ENCODE measurements at regions not wholly inside any gene's neighbourhood (a gene's known extent, or its start where the extent isn't known, plus 50 kb on each side); places are given as distances from the start of the nearest gene placed in this dataset.

- no peak for DNase-seq
These were observed 344.3 kb downstream of the CYP26B1 start for GRCh38 chr2:71803398-71803797.

DNA sequence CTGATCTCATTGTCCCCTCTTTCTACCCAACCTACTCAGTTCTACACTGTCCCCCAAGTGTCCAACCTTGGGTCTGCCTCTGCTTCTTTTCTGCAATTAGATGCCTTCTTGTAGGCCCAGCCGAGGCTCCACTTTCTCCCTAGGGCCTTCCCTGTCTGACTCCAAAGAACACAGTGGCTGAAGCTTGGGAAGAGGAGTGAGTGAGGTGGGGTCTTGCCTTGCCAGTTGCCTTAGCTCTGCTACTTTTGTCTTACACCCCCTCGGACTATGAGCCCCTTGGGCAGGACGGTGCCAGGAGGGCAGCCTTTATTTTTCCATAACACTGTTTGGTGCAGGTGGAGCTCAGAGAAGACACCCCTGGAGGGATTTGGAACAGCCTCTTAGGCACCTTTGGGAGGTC, 345.1 kb downstream of the CYP26B1 start:
- no peak for DNase-seq

GRCh38 chr2:71801969-71802368, 345.7 kb downstream of the CYP26B1 start:
- DNase-seq = peak in 2 of 3 donors; percentile 4 to 25

GRCh38 chr2:71801556-71801955, 346.1 kb downstream of the CYP26B1 start:
- no peak for DNase-seq

- DNase-seq = no peak
These were observed 346.8 kb downstream of the CYP26B1 start for GRCh38 chr2:71800851-71801250.

- DNase-seq = no peak
These were observed 346.9 kb downstream of the DYSF start for GRCh38 chr2:71800106-71800809.

DNA sequence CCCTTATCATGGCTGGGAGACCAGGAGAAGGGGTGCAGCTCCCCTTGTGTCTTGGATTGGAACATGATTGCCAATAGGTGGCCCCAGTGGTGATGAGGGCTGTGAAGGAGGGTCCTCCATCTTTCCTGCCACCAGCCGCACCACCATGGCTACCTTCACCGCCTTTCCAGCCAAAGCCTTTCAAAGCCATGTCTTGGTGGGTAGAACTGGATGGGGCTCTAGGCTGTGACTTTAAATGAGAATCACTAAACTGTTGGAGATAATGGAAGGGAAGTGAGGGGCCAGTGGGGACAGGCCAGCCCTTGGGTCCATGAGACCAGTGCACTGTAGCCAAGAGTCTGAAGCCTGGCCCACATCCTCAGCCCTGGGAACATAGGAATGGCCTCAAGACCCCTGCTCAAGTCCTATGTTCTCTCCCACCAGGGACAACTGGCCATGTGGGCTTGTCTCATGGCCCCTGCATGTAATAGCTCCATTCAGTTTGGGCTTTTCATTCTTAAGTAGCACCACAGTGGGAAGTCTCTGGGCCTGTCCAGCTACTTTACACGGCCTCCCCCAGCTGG, 345.7 kb downstream of the DYSF start:
- DNase-seq = no peak

DNA sequence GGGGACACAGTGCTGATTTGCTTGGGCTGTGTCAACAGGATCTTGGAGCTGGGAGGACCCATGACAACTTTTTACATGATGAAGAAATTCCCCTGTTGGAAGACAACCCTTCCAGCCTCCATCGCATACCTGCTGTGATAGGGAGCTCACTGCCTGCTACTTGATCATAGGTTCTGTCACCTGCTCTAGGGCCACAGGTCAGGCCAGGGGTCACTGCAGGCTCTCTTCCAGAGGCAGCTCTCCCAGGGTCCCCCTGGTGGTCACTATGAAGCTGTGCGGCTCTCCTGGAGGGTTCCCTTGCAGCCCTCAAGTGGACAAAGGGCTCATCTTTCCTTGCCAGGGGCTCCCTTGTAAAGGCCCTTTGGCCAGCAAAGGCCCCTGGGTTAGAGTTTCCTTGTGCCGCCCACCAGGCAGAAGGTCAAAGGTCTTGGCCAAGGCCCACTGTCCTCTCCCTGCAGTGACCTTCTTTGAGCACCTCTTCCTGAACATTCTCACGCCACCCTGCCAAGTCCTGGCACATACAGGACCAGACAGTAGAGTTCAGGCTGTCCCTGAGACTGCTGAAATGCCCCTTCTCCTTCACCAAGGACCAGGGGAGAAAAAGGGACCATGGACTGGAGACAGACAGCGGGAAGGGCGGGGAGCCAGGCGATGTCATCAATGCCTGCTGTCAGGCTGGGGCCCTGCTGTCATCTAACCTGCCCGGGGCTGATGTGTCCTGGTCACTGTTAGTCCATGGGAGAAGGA, 345.1 kb downstream of the DYSF start:
- peak; percentile 66 to 74 (median 68) for DNase-seq

- no peak for DNase-seq
These were observed 343.9 kb downstream of the DYSF start for GRCh38 chr2:71797035-71797810.

- DNase-seq = no peak
These were observed 342.8 kb downstream of the DYSF start for GRCh38 chr2:71796174-71796593.

- DNase-seq = no peak
These were observed 342.1 kb downstream of the DYSF start for GRCh38 chr2:71795486-71795885.

GRCh38 chr2:71794611-71795010, 341.2 kb downstream of the DYSF start:
- no peak for DNase-seq

- no peak for DNase-seq
These were observed 340.6 kb downstream of the DYSF start for GRCh38 chr2:71793926-71794325.

DNA sequence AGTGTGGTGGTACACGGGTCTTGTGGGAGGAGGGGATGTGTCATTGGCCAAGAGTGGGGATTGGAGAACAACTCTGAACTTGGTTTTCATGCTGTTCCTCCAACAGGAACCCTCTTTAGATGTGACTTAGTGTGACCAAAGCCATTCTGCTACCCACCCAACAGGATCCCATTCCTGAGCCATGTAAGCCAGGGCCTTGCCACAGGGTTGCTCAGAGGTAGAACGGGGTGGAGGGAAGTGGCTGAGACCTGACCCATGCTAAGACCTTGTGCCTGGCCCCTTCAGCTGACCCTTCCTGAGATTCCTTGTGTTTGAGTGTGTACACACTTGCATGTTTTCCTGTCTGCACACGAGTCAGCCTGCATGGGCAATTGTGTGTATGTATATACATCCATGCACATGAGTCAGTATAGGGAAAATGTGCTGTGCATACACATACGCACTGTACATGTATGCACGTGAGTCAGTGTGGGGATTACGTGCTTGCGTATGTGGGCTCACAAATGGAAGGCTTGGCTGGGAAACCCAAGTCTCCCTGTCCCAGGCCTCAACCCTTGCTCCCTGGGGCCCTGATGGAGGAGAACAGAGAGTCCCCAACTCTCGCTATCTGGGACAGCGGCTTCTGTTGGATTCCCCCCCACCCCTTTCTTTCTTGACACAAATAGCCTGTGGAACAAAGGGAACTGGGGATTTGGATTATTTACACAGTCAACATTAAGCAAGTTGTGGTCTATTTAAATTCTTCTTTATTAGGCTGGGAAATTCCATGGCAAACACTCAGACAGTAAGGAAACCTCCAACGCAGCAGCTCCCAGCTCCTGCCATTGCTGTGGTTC, 339.8 kb downstream of the DYSF start:
- DNase-seq = no peak

- no peak for DNase-seq
These were observed 338.3 kb downstream of the DYSF start for GRCh38 chr2:71791501-71792135.

GRCh38 chr2:71791061-71791450, 337.7 kb downstream of the DYSF start:
- DNase-seq = no peak

- no peak for DNase-seq
These were observed 337.1 kb downstream of the DYSF start for GRCh38 chr2:71790226-71791060.

GRCh38 chr2:71789556-71790204, 336.3 kb downstream of the DYSF start:
- no peak for DNase-seq

- no peak for DNase-seq
These were observed 335.4 kb downstream of the DYSF start for GRCh38 chr2:71788601-71789240.

DNA sequence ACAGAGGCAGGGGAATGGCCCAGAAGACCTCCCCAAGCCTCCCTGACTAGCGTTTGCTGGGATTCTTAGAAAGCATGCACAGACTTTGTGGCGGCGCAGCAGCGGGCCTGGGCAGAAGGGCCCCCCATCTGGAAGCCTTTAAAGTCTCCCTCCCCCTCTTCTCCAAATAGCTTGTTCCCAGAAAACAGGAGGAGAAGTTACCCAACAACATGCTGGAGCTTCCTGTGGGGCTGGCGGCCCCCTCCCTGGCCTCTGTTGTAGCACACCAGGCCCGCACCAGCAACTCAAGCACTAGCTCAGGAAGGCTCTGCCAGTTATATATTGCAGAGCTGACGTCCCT, 334.8 kb downstream of the DYSF start:
- DNase-seq = no peak

All from suppressor macrophage treated with lipopolysaccharide for 1 hour (primary cell).